GM12878 (cell line): ENCODE measurements at regions not wholly inside any gene's neighbourhood (a gene's known extent, or its start where the extent isn't known, plus 50 kb on each side); places are given as distances from the start of the nearest gene placed in this dataset.

ENCODE experiments used
- ATAC-seq: fragments of 200-7000 bp; cut with Tn5 transposase; 3 replicates; pipeline ENCODE4 v1.9.1; 2020; ENCODE audit warnings: mild to moderate bottlenecking, moderate library complexity
- BruUV-seq: library from RNA; stranded (reverse); fragments of 400-500 nt; replicated peaks from 2 replicates; lab custom pipeline; 2021; lab: Mats Ljungman, UMichigan
- CTCF ChIA-PET: fragments of 300-600 bp; sonication (Branson Sonifier 250); formaldehyde crosslinking; extraction: SDS; loops from one replicate; lab custom pipeline; 2021; ENCODE audit warnings: inconsistent platforms; lab: Yijun Ruan, JAX
- POLR2A ChIA-PET: fragments of 350-600 bp; formaldehyde crosslinking; extraction: SDS; loops from one replicate; lab custom pipeline; 2021; ENCODE audit warnings: inconsistent platforms; lab: Charles Lee
- RAD21 ChIA-PET: fragments of 300-600 bp; sonication (Branson Sonifier 250); formaldehyde crosslinking; loops from one replicate; lab custom pipeline; 2023; ENCODE audit warnings: antibody characterized with exemption; ENCODE audit not compliant: unreplicated experiment; lab: Charles Lee
- SMC1A ChIA-PET: fragments of 300-600 bp; sonication (Branson Sonifier 250); formaldehyde crosslinking; loops from one replicate; lab custom pipeline; 2023; ENCODE audit not compliant: unreplicated experiment, uncharacterized antibody; lab: Charles Lee
- DNase-seq: peaks from one replicate; pipeline ENCODE4 v3.0.0-alpha.2; 2011; ENCODE audit warnings: low read depth, low spot score
- FAIRE-seq: peaks from 3 replicates; lab custom pipeline; 2011; peaks lifted over from hg19 to GRCh38; lab: Jason Lieb, UNC
- H2AFZ ChIP-seq: 2 replicates; pipeline ENCODE4 v1.6.0; 2011; ENCODE audit warnings: low read depth, low read length, control low read depth; ENCODE audit not compliant: control insufficient read depth
- H3K27ac ChIP-seq: 2 replicates; pipeline ENCODE4 v1.5.1; 2011; ENCODE audit warnings: control low read depth; ENCODE audit not compliant: control insufficient read depth, insufficient read depth
- H3K27me3 ChIP-seq, 2 experiments: replicated peaks in 1 of 2; 2 replicates each; pipeline versions ENCODE4 v1.6.0 to v1.6.1; 2011; ENCODE audit warnings: low read length in 1 of 2; ENCODE audit not compliant: control insufficient read depth in 2 of 2, insufficient read depth in 2 of 2
- H3K36me3 ChIP-seq, 2 experiments: 2 replicates each; pipeline ENCODE4 v1.5.1; 2011; ENCODE audit warnings: low read length in 1 of 2; ENCODE audit not compliant: control insufficient read depth in 2 of 2, insufficient read depth in 2 of 2
- H3K4me1 ChIP-seq: 2 replicates; pipeline ENCODE4 v1.6.1; 2011; ENCODE audit warnings: mild to moderate bottlenecking, low read length, moderate library complexity, mixed read lengths; ENCODE audit not compliant: control insufficient read depth, insufficient read depth
- H3K4me2 ChIP-seq: 2 replicates; pipeline ENCODE4 v1.6.0; 2011; ENCODE audit warnings: control low read depth; ENCODE audit not compliant: control insufficient read depth, insufficient read depth
- H3K4me3 ChIP-seq: fragments of 200-600 bp; sonication (generic); 2 replicates; pipeline ENCODE4 v1.5.1; 2016
- H3K79me2 ChIP-seq: 2 replicates; pipeline ENCODE4 v1.6.0; 2011; ENCODE audit warnings: low read length; ENCODE audit not compliant: control insufficient read depth, insufficient read depth
- H3K9ac ChIP-seq: 2 replicates; pipeline ENCODE4 v1.8.0; 2011; ENCODE audit warnings: low read length, control low read depth, mixed read lengths; ENCODE audit not compliant: control insufficient read depth, insufficient read depth
- H3K9me3 ChIP-seq: replicated peaks from 3 replicates; pipeline ENCODE4 v1.5.1; 2011; ENCODE audit warnings: mild to moderate bottlenecking, low read length; ENCODE audit not compliant: control insufficient read depth, insufficient read depth
- H4K20me1 ChIP-seq: 2 replicates; pipeline ENCODE4 v1.6.0; 2011; ENCODE audit not compliant: control insufficient read depth, insufficient read depth
- ATF7 ChIP-seq: fragments of 450-650 bp; IDR thresholded peaks from 2 replicates; pipeline ENCODE4 v1.6.1; 2016; ENCODE audit warnings: low read depth, mild to moderate bottlenecking
- BMI1 ChIP-seq: fragments of 450-650 bp; IDR thresholded peaks from 2 replicates; pipeline ENCODE4 v1.6.1; 2016; ENCODE audit warnings: mild to moderate bottlenecking, moderate library complexity, borderline replicate concordance
- BRCA1 ChIP-seq: IDR thresholded peaks from 2 replicates; pipeline ENCODE4 v1.6.1; 2011; ENCODE audit warnings: low read depth, low read length, improper control_type of control experiment
- FOXK2 ChIP-seq: fragments of 450-650 bp; IDR thresholded peaks from 2 replicates; pipeline ENCODE4 v1.6.1; 2017; ENCODE audit warnings: mild to moderate bottlenecking, moderate library complexity
- IKZF1 ChIP-seq: fragments of 450-650 bp; conservative IDR thresholded peaks from 2 replicates; pipeline ENCODE4 v1.6.1; 2017; ENCODE audit warnings: antibody characterized with exemption, mild to moderate bottlenecking
- IKZF2 ChIP-seq, 2 experiments: fragments of 450-650 bp; IDR thresholded peaks; 2 replicates each; pipeline ENCODE4 v1.6.1; 2017; ENCODE audit warnings: mild to moderate bottlenecking in 2 of 2, moderate library complexity in 2 of 2
- MTA3 ChIP-seq: IDR thresholded peaks from 2 replicates; pipeline ENCODE4 v1.6.1; 2012; ENCODE audit warnings: low read length, inconsistent platforms, borderline replicate concordance
- NR2C2 ChIP-seq: IDR thresholded peaks from 2 replicates; pipeline ENCODE4 v1.6.1; 2011; ENCODE audit warnings: borderline replicate concordance, low read depth; ENCODE audit not compliant: control insufficient read depth, insufficient read length
- RAD51 ChIP-seq: fragments of 450-650 bp; IDR thresholded peaks from 2 replicates; pipeline ENCODE4 v1.6.1; 2016; ENCODE audit warnings: moderate library complexity, mild to moderate bottlenecking, inconsistent platforms
- RB1 ChIP-seq: fragments of 450-650 bp; formaldehyde crosslinking; IDR thresholded peaks from 2 replicates; pipeline ENCODE4 v1.6.1; 2017; ENCODE audit warnings: mild to moderate bottlenecking, borderline replicate concordance
- SREBF1 ChIP-seq: IDR thresholded peaks from 2 replicates; pipeline ENCODE4 v1.6.1; 2012; ENCODE audit warnings: mild to moderate bottlenecking, low read length
- YBX1 ChIP-seq: fragments of 450-650 bp; IDR thresholded peaks from 2 replicates; pipeline ENCODE4 v1.6.1; 2016; ENCODE audit warnings: antibody characterized with exemption
- WGBS: methylation state at CpG from one replicate; pipeline ENCODE4 v1.1.6; 2016; ENCODE audit warnings: low lambda C conversion rate; ENCODE audit not compliant: insufficient replicate concordance, insufficient coverage; ENCODE audit errors: missing lambda C conversion rate; 5-methylcytosine and 5-hydroxymethylcytosine counted together
- in situ Hi-C: fragments of 300-500 bp; cut with MboI; formaldehyde crosslinking; loops from 9 replicates; pipeline ENCODE4 v1.14.3; 2018; ENCODE audit warnings: mixed read lengths
- intact Hi-C: fragments of 100-400 bp; cut with micrococcal nuclease; formaldehyde crosslinking; loops from one replicate; pipeline ENCODE4 v1.14.2; 2022; ENCODE audit not compliant: unreplicated experiment
- TF ChIP-seq, protein P1 (sequence below): IDR thresholded peaks from 2 replicates; pipeline ENCODE4 v1.6.1; 2012; ENCODE audit warnings: low read depth, low read length, improper control_type of control experiment
- TF ChIP-seq, protein P2 (sequence below): fragments of 450-650 bp; IDR thresholded peaks from 2 replicates; pipeline ENCODE4 v1.6.1; 2016; ENCODE audit warnings: mild to moderate bottlenecking
- TF ChIP-seq, protein P3 (sequence below): fragments of 450-650 bp; IDR thresholded peaks from 2 replicates; pipeline ENCODE4 v1.6.1; 2017; ENCODE audit warnings: mild to moderate bottlenecking, moderate library complexity
- TF ChIP-seq, protein P4 (sequence below): IDR thresholded peaks from 2 replicates; pipeline ENCODE4 v1.6.1; 2012; ENCODE audit warnings: low read depth, low read length, improper control_type of control experiment
- TF ChIP-seq, protein P5 (sequence below): IDR thresholded peaks from 2 replicates; pipeline ENCODE4 v1.6.1; 2011; ENCODE audit warnings: borderline replicate concordance, low read depth, mild to moderate bottlenecking, moderate library complexity, mixed read lengths, low read length; ENCODE audit not compliant: insufficient read depth; ENCODE audit errors: extremely low read length

DNA sequence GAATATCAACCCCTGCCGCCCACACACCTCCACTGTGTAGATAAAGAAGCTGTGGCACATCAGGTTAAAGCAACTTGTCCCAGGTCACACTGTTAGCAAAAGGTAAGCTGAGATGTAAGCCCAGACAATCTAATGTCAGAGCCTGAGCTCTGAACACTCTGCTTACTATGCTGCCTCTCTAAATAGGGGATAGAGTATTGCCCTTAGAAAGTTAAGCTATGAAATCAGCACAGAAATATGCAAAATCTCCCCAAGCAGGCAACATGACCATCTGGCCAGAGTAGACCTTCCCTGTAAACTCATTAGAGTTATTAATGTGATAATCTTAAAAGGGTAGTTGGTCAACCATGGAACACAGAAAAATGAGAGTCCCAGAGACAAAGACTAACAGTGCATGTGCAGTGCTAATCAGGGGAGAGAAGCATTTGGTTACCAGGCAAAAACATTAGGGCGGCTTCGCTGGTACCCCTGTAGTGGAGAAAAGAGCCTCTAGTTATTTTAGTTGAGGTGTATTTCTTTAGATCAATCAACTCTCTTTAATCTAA is 171.0 kb downstream of the BTG1 start:
- RAD21 ChIA-PET: interaction anchor here (0.6 kb wide), 1 partner anchor 53 kb away, joined by 3 read pairs; no protein-coding TSS in a partner anchor
- SMC1A ChIA-PET: interaction anchor here (1.9 kb wide), 1 partner anchor 12 kb away, joined by 4 read pairs; no protein-coding TSS in a partner anchor
- H3K4me3 ChIP-seq: no peak overlapping the region
- POLR2A ChIA-PET: interaction anchor here (0.5 kb wide), 1 partner anchor 32 kb away, joined by 4 read pairs; no protein-coding TSS in a partner anchor
- H3K36me3 ChIP-seq: no peaks in the 10 kb centered on the region
- CTCF ChIA-PET: interaction anchor here (0.9 kb wide), 1 partner anchor 9 kb away, joined by 3 read pairs; no protein-coding TSS in a partner anchor
- H3K27ac ChIP-seq: no peak overlapping the region
- H3K4me2 ChIP-seq: no peak overlapping the region
- intact Hi-C loops: no loop called here
- H4K20me1 ChIP-seq: no peaks in the 10 kb centered on the region
- no peak for FAIRE-seq
- H3K9me3 ChIP-seq: no peaks in the 10 kb centered on the region; the same call in 2 of the 3 replicates
- H2AFZ ChIP-seq: no peak overlapping the region
- in situ Hi-C loops: no loop called here
- no peak for ATAC-seq
- no peaks in the 10 kb centered on the region for H3K4me1 ChIP-seq
- WGBS: 96% methylated on average over 3 of the region's 3 CpGs
- no peaks in the 10 kb centered on the region for H3K79me2 ChIP-seq
- no peak overlapping the region for H3K9ac ChIP-seq
- no TSS peak for BruUV-seq
- no peak for DNase-seq
- no peaks in the 10 kb centered on the region for H3K27me3 ChIP-seq
- no peak for TF ChIP-seq ATF7
- no peak for TF ChIP-seq BRCA1
- TF ChIP-seq, protein P1, sequence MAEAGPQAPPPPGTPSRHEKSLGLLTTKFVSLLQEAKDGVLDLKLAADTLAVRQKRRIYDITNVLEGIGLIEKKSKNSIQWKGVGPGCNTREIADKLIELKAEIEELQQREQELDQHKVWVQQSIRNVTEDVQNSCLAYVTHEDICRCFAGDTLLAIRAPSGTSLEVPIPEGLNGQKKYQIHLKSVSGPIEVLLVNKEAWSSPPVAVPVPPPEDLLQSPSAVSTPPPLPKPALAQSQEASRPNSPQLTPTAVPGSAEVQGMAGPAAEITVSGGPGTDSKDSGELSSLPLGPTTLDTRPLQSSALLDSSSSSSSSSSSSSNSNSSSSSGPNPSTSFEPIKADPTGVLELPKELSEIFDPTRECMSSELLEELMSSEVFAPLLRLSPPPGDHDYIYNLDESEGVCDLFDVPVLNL: no peak
- no peak for TF ChIP-seq FOXK2
- no peak for TF ChIP-seq IKZF1
- TF ChIP-seq RAD51: no peak
- TF ChIP-seq, protein P2, sequence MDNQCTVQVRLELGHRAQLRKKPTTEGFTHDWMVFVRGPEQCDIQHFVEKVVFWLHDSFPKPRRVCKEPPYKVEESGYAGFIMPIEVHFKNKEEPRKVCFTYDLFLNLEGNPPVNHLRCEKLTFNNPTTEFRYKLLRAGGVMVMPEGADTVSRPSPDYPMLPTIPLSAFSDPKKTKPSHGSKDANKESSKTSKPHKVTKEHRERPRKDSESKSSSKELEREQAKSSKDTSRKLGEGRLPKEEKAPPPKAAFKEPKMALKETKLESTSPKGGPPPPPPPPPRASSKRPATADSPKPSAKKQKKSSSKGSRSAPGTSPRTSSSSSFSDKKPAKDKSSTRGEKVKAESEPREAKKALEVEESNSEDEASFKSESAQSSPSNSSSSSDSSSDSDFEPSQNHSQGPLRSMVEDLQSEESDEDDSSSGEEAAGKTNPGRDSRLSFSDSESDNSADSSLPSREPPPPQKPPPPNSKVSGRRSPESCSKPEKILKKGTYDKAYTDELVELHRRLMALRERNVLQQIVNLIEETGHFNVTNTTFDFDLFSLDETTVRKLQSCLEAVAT: no peak
- TF ChIP-seq, protein P3, sequence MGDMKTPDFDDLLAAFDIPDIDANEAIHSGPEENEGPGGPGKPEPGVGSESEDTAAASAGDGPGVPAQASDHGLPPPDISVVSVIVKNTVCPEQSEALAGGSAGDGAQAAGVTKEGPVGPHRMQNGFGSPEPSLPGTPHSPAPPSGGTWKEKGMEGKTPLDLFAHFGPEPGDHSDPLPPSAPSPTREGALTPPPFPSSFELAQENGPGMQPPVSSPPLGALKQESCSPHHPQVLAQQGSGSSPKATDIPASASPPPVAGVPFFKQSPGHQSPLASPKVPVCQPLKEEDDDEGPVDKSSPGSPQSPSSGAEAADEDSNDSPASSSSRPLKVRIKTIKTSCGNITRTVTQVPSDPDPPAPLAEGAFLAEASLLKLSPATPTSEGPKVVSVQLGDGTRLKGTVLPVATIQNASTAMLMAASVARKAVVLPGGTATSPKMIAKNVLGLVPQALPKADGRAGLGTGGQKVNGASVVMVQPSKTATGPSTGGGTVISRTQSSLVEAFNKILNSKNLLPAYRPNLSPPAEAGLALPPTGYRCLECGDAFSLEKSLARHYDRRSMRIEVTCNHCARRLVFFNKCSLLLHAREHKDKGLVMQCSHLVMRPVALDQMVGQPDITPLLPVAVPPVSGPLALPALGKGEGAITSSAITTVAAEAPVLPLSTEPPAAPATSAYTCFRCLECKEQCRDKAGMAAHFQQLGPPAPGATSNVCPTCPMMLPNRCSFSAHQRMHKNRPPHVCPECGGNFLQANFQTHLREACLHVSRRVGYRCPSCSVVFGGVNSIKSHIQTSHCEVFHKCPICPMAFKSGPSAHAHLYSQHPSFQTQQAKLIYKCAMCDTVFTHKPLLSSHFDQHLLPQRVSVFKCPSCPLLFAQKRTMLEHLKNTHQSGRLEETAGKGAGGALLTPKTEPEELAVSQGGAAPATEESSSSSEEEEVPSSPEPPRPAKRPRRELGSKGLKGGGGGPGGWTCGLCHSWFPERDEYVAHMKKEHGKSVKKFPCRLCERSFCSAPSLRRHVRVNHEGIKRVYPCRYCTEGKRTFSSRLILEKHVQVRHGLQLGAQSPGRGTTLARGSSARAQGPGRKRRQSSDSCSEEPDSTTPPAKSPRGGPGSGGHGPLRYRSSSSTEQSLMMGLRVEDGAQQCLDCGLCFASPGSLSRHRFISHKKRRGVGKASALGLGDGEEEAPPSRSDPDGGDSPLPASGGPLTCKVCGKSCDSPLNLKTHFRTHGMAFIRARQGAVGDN: no peak
- no peak for TF ChIP-seq NR2C2
- TF ChIP-seq, protein P4, sequence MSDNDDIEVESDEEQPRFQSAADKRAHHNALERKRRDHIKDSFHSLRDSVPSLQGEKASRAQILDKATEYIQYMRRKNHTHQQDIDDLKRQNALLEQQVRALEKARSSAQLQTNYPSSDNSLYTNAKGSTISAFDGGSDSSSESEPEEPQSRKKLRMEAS: no peak
- no peak for TF ChIP-seq YBX1
- no peak for TF ChIP-seq IKZF2 (IDR thresholded peaks at IDR 0.05)
- TF ChIP-seq SREBF1: no peak
- no peak for TF ChIP-seq MTA3
- TF ChIP-seq BMI1: no peak
- TF ChIP-seq, protein P5, sequence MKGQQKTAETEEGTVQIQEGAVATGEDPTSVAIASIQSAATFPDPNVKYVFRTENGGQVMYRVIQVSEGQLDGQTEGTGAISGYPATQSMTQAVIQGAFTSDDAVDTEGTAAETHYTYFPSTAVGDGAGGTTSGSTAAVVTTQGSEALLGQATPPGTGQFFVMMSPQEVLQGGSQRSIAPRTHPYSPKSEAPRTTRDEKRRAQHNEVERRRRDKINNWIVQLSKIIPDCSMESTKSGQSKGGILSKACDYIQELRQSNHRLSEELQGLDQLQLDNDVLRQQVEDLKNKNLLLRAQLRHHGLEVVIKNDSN: no peak
- no peak for TF ChIP-seq RB1
